ENCODE measurements at regions not wholly inside any gene's neighbourhood (a gene's known extent, or its start where the extent isn't known, plus 50 kb on each side); places are given as distances from the start of the nearest gene placed in this dataset.

- Mint-ChIP-seq H3K27me3 (ENCODE audit: insufficient read depth) (peaks cover 2% of the 10 kb centered on the region; the same call in 1 of the 2 replicates), H3K4me3 (no peak overlapping the region; the same call in 1 of the 2 replicates), H3K36me3 (ENCODE audit: low read depth) (peaks cover 30% of the 10 kb centered on the region), H3K9me3 (peaks cover 10% of the 10 kb centered on the region), H3K4me1 (ENCODE audit: low read depth) (peaks cover 60% of the 10 kb centered on the region), H3K27ac (peak overlapping the region; percentile 70; the same call in 1 of the 2 replicates)
- TF ChIP-seq CTCF (IDR thresholded peaks at IDR 0.05) = no peak
- DNase-seq = no peak
Measured at GRCh38 chr9:109990541-109990940, 210.5 kb downstream of the PALM2AKAP2 start.

- Mint-ChIP-seq H3K27me3 (ENCODE audit: insufficient read depth) (peaks cover 2% of the 10 kb centered on the region; the same call in 1 of the 2 replicates), H3K27ac (no peak overlapping the region), H3K36me3 (ENCODE audit: low read depth) (peaks cover 33% of the 10 kb centered on the region), H3K4me1 (ENCODE audit: low read depth) (peaks cover 48% of the 10 kb centered on the region), H3K4me3 (no peak overlapping the region), H3K9me3 (peaks cover 11% of the 10 kb centered on the region)
- no peak for DNase-seq
- no peak for TF ChIP-seq CTCF (IDR thresholded peaks at IDR 0.05)
Measured at GRCh38 chr9:109992293-109992692, 212.3 kb downstream of the PALM2AKAP2 start.

GRCh38 chr9:109993250-109993978, 213.4 kb downstream of the PALM2AKAP2 start:
- H3K4me3 Mint-ChIP-seq = no peak overlapping the region
- no peak for TF ChIP-seq CTCF (IDR thresholded peaks at IDR 0.05)
- peaks cover 38% of the 10 kb centered on the region for H3K4me1 Mint-ChIP-seq (ENCODE audit: low read depth)
- no peak for DNase-seq
- peaks cover 2% of the 10 kb centered on the region; the same call in 1 of the 2 replicates for H3K27me3 Mint-ChIP-seq (ENCODE audit: insufficient read depth)
- H3K9me3 Mint-ChIP-seq = peaks cover 11% of the 10 kb centered on the region
- H3K36me3 Mint-ChIP-seq (ENCODE audit: low read depth) = peaks cover 28% of the 10 kb centered on the region
- H3K27ac Mint-ChIP-seq = no peak overlapping the region

GRCh38 chr9:109994141-109994540, 213.8 kb downstream of the C9orf152 start:
- Mint-ChIP-seq H3K27me3 (ENCODE audit: insufficient read depth) (peaks cover 2% of the 10 kb centered on the region; the same call in 1 of the 2 replicates), H3K9me3 (peaks cover 8% of the 10 kb centered on the region), H3K36me3 (ENCODE audit: low read depth) (peaks cover 24% of the 10 kb centered on the region), H3K4me3 (no peak overlapping the region), H3K4me1 (ENCODE audit: low read depth) (peaks cover 31% of the 10 kb centered on the region), H3K27ac (no peak overlapping the region)
- DNase-seq = no peak
- no peak for TF ChIP-seq CTCF (IDR thresholded peaks at IDR 0.05)

GRCh38 chr9:109996936-109997580, 210.9 kb downstream of the C9orf152 start:
- DNase-seq = no peak
- Mint-ChIP-seq H3K27ac (no peak overlapping the region), H3K9me3 (peaks cover 7% of the 10 kb centered on the region), H3K27me3 (ENCODE audit: insufficient read depth) (no peaks in the 10 kb centered on the region), H3K4me3 (no peak overlapping the region), H3K36me3 (ENCODE audit: low read depth) (peaks cover 33% of the 10 kb centered on the region), H3K4me1 (ENCODE audit: low read depth) (peaks cover 15% of the 10 kb centered on the region)
- no peak for TF ChIP-seq CTCF (IDR thresholded peaks at IDR 0.05)

Measured in HFFc6 (cell line).